ENCODE measurements at regions not wholly inside any gene's neighbourhood (a gene's known extent, or its start where the extent isn't known, plus 50 kb on each side); places are given as distances from the start of the nearest gene placed in this dataset.

- TF ChIP-seq CTCF (IDR thresholded peaks at IDR 0.05) = no peak
- no peak for DNase-seq (ENCODE audit: low spot score)
- H3K27ac ChIP-seq = no peak overlapping the region
- no peak overlapping the region for H3K4me3 ChIP-seq
Observed at GRCh38 chr1:5427026-5427613, 565.1 kb downstream of the NPHP4 start.

GRCh38 chr1:5424802-5425703 lies 567.2 kb downstream of the NPHP4 start:
- TF ChIP-seq CTCF (IDR thresholded peaks at IDR 0.05) = no peak
- no peak overlapping the region for H3K4me3 ChIP-seq
- no peak for DNase-seq (ENCODE audit: low spot score)

GRCh38 chr1:5423109-5423508 lies 569.1 kb downstream of the NPHP4 start:
- Histone ChIP-seq H3K4me3 (no peak overlapping the region), H3K27ac (no peak overlapping the region)
- no peak for DNase-seq (ENCODE audit: low spot score)
- TF ChIP-seq CTCF (IDR thresholded peaks at IDR 0.05) = no peak

More at GRCh38 chr1:5424802-5425703, 567.2 kb downstream of the NPHP4 start:
- H3K27ac ChIP-seq = no peak overlapping the region

- no peak for TF ChIP-seq CTCF (IDR thresholded peaks at IDR 0.05)
- Histone ChIP-seq H3K27ac (no peak overlapping the region), H3K4me3 (no peak overlapping the region)
- DNase-seq (ENCODE audit: low spot score) = no peak
Observed at GRCh38 chr1:5419501-5419900, 572.7 kb downstream of the NPHP4 start.

- no peak overlapping the region for H3K27ac ChIP-seq
- no peak for TF ChIP-seq CTCF (IDR thresholded peaks at IDR 0.05)
- no peak for DNase-seq (ENCODE audit: low spot score)
- no peak overlapping the region for H3K4me3 ChIP-seq
Observed at GRCh38 chr1:5416518-5416917, 575.7 kb downstream of the NPHP4 start.

GRCh38 chr1:5415606-5416005 lies 576.6 kb downstream of the NPHP4 start:
- Histone ChIP-seq H3K4me3 (no peak overlapping the region), H3K27ac (no peak overlapping the region)
- no peak for DNase-seq (ENCODE audit: low spot score)
- no peak for TF ChIP-seq CTCF (IDR thresholded peaks at IDR 0.05)

GRCh38 chr1:5410652-5411051 lies 581.6 kb downstream of the NPHP4 start:
- no peak for TF ChIP-seq CTCF (IDR thresholded peaks at IDR 0.05)
- Histone ChIP-seq H3K4me3 (no peak overlapping the region), H3K27ac (no peak overlapping the region)
- no peak for DNase-seq (ENCODE audit: low spot score)
